WTC11 (cell line): ENCODE measurements at regions not wholly inside any gene's neighbourhood (a gene's known extent, or its start where the extent isn't known, plus 50 kb on each side); places are given as distances from the start of the nearest gene placed in this dataset.

Source experiments
- ATAC-seq: fragments of 200-7000 bp; cut with Tn5 transposase; 2 replicates; pipeline ENCODE4 v1.10.0; 2021; ENCODE audit warnings: mild to moderate bottlenecking, moderate library complexity
- CTCF ChIA-PET: fragments of 300-600 bp; sonication (Branson Sonifier 250); formaldehyde crosslinking; loops from one replicate; lab custom pipeline; 2021; ENCODE audit warnings: antibody characterized with exemption; lab: Charles Lee
- POLR2A ChIA-PET: fragments of 350-600 bp; sonication (Branson Sonifier 250); formaldehyde crosslinking; loops from one replicate; lab custom pipeline; 2021; ENCODE audit warnings: antibody characterized with exemption; lab: Charles Lee
- DNase-seq: peaks from one replicate; pipeline ENCODE4 v3.0.0; 2021; ENCODE audit warnings: low spot score
- H3K27ac Mint-ChIP-seq: 2 replicates; pipeline ENCODE4 v1.8.0; 2021; ENCODE audit warnings: mixed read lengths
- H3K27me3 Mint-ChIP-seq: 2 replicates; pipeline ENCODE4 v1.8.0; 2021; ENCODE audit warnings: low read depth, mild to moderate bottlenecking, moderate library complexity, mixed read lengths
- H3K36me3 Mint-ChIP-seq: 2 replicates; pipeline ENCODE4 v1.8.0; 2021; ENCODE audit warnings: mixed read lengths
- H3K4me1 Mint-ChIP-seq: 2 replicates; pipeline ENCODE4 v1.8.0; 2022; ENCODE audit warnings: mixed read lengths
- H3K4me3 Mint-ChIP-seq: 2 replicates; pipeline ENCODE4 v1.8.0; 2021; ENCODE audit warnings: mild to moderate bottlenecking, moderate library complexity, mixed read lengths
- H3K9me3 Mint-ChIP-seq: 2 replicates; pipeline ENCODE4 v1.8.0; 2021; ENCODE audit warnings: mixed read lengths
- ATF1 ChIP-seq: sonication (generic); formaldehyde crosslinking; IDR thresholded peaks from 2 replicates; pipeline ENCODE4 v1.8.1; 2023; ENCODE audit warnings: mild to moderate bottlenecking, moderate library complexity, missing genetic modification reagents
- CREM ChIP-seq: sonication (generic); formaldehyde crosslinking; IDR thresholded peaks from 2 replicates; pipeline ENCODE4 v1.8.1; 2022; ENCODE audit warnings: mild to moderate bottlenecking, missing genetic modification reagents, moderate library complexity
- IRF2 ChIP-seq: sonication (generic); formaldehyde crosslinking; IDR thresholded peaks from 2 replicates; pipeline ENCODE4 v1.8.0; 2022; ENCODE audit warnings: low read depth, missing genetic modification reagents, borderline replicate concordance
- JAZF1 ChIP-seq: fragments of 250-450 bp; sonication (Bioruptor Pico); IDR thresholded peaks from 2 replicates; pipeline ENCODE4 v1.9.0; 2021; ENCODE audit warnings: moderate library complexity, mild to moderate bottlenecking, inconsistent platforms
- OVOL2 ChIP-seq: fragments of 250-450 bp; sonication (Bioruptor Pico); IDR thresholded peaks from 2 replicates; pipeline ENCODE4 v1.9.0; 2021; ENCODE audit warnings: mild to moderate bottlenecking, borderline replicate concordance
- RELA ChIP-seq: sonication (generic); formaldehyde crosslinking; IDR thresholded peaks from 2 replicates; pipeline ENCODE4 v1.8.1; 2022; ENCODE audit warnings: missing genetic modification reagents, mild to moderate bottlenecking, borderline replicate concordance
- TCF7 ChIP-seq: sonication (generic); formaldehyde crosslinking; IDR thresholded peaks from 2 replicates; pipeline ENCODE4 v1.8.0; 2022; ENCODE audit warnings: mild to moderate bottlenecking, low read depth, missing genetic modification reagents, moderate library complexity
- ZNF219 ChIP-seq: sonication (generic); formaldehyde crosslinking; IDR thresholded peaks from 2 replicates; pipeline ENCODE4 v1.8.0; 2023; ENCODE audit warnings: missing genetic modification reagents, mild to moderate bottlenecking, borderline replicate concordance
- ZNF317 ChIP-seq: sonication (generic); formaldehyde crosslinking; IDR thresholded peaks from 2 replicates; pipeline ENCODE4 v1.8.1; 2023; ENCODE audit warnings: low read depth, mild to moderate bottlenecking, moderate library complexity, missing genetic modification reagents, borderline replicate concordance
- TF ChIP-seq, protein P1 (sequence below): sonication (generic); formaldehyde crosslinking; IDR thresholded peaks from 2 replicates; pipeline ENCODE4 v1.8.1; 2022; ENCODE audit warnings: low read depth, mild to moderate bottlenecking, moderate library complexity, missing genetic modification reagents, borderline replicate concordance
- TF ChIP-seq, protein P2 (sequence below): sonication (generic); formaldehyde crosslinking; IDR thresholded peaks from 2 replicates; pipeline ENCODE4 v1.8.0; 2023; ENCODE audit warnings: missing genetic modification reagents, mild to moderate bottlenecking, borderline replicate concordance
- TF ChIP-seq, protein P3 (sequence below): sonication (generic); formaldehyde crosslinking; IDR thresholded peaks from 2 replicates; pipeline ENCODE4 v1.8.0; 2023; ENCODE audit warnings: mild to moderate bottlenecking, missing genetic modification reagents
- TF ChIP-seq, protein P4 (sequence below): sonication (generic); formaldehyde crosslinking; conservative IDR thresholded peaks from 2 replicates; pipeline ENCODE4 v1.8.1; 2022; ENCODE audit warnings: mild to moderate bottlenecking, missing genetic modification reagents
- TF ChIP-seq, protein P5 (sequence below): sonication (generic); formaldehyde crosslinking; IDR thresholded peaks from 2 replicates; pipeline ENCODE4 v1.8.1; 2023; ENCODE audit warnings: mild to moderate bottlenecking, missing genetic modification reagents
- TF ChIP-seq, protein P6 (sequence below): sonication (generic); formaldehyde crosslinking; IDR thresholded peaks from 2 replicates; pipeline ENCODE4 v1.8.0; 2022; ENCODE audit warnings: mild to moderate bottlenecking, missing genetic modification reagents
- TF ChIP-seq, protein P7 (sequence below): fragments of 250-450 bp; sonication (Bioruptor Pico); IDR thresholded peaks from 2 replicates; pipeline ENCODE4 v1.9.0; 2021; ENCODE audit warnings: mild to moderate bottlenecking
- TF ChIP-seq, protein P8 (sequence below): sonication (generic); formaldehyde crosslinking; conservative IDR thresholded peaks from 2 replicates; pipeline ENCODE4 v1.8.1; 2023; ENCODE audit warnings: mild to moderate bottlenecking, low read depth, missing genetic modification reagents, moderate library complexity
- TF ChIP-seq, protein P9 (sequence below): sonication (generic); formaldehyde crosslinking; IDR thresholded peaks from 2 replicates; pipeline ENCODE4 v1.8.1; 2023; ENCODE audit warnings: mild to moderate bottlenecking, missing genetic modification reagents

DNA sequence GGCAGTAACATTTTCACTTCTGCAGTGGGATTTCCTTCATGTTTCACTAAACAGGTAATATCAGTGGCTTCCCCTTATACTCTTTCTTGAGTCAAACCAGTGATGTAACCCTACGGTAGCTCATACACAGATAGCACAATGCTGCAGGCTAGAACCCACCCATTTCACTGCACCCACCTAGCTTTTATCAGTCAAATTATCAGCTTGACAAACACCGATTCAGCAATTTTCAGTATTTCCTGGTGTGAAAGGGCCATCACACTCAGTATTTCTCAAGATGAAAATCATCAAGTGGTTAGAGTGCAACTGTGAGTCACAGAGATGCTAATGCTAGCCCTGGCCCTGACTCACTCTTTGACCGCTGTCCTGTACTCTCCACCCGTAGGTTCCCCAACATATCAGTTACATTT, 242.3 kb upstream of the PTGER4 start:
- Mint-ChIP-seq H3K27ac (no peak overlapping the region), H3K4me3 (no peak overlapping the region), H3K27me3 (no peaks in the 10 kb centered on the region), H3K9me3 (peaks cover 8% of the 10 kb centered on the region), H3K36me3 (peaks cover 2% of the 10 kb centered on the region; the same call in 1 of the 2 replicates), H3K4me1 (peaks cover 35% of the 10 kb centered on the region)
- ChIA-PET POLR2A (no interaction called here), CTCF (no interaction called here)
- TF ChIP-seq IRF2 (CRISPR knock-in tag) (no peak), JAZF1 (no peak), ZNF317 (CRISPR knock-in tag) (no peak), OVOL2 (CRISPR knock-in tag) (no peak), TCF7 (CRISPR knock-in tag) (no peak), ZNF219 (CRISPR knock-in tag) (no peak), CREM (no peak), ATF1 (CRISPR knock-in tag) (no peak), RELA (CRISPR knock-in tag) (no peak)
- TF ChIP-seq, protein P1, sequence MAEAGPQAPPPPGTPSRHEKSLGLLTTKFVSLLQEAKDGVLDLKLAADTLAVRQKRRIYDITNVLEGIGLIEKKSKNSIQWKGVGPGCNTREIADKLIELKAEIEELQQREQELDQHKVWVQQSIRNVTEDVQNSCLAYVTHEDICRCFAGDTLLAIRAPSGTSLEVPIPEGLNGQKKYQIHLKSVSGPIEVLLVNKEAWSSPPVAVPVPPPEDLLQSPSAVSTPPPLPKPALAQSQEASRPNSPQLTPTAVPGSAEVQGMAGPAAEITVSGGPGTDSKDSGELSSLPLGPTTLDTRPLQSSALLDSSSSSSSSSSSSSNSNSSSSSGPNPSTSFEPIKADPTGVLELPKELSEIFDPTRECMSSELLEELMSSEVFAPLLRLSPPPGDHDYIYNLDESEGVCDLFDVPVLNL (CRISPR knock-in tag): no peak
- TF ChIP-seq, protein P2, sequence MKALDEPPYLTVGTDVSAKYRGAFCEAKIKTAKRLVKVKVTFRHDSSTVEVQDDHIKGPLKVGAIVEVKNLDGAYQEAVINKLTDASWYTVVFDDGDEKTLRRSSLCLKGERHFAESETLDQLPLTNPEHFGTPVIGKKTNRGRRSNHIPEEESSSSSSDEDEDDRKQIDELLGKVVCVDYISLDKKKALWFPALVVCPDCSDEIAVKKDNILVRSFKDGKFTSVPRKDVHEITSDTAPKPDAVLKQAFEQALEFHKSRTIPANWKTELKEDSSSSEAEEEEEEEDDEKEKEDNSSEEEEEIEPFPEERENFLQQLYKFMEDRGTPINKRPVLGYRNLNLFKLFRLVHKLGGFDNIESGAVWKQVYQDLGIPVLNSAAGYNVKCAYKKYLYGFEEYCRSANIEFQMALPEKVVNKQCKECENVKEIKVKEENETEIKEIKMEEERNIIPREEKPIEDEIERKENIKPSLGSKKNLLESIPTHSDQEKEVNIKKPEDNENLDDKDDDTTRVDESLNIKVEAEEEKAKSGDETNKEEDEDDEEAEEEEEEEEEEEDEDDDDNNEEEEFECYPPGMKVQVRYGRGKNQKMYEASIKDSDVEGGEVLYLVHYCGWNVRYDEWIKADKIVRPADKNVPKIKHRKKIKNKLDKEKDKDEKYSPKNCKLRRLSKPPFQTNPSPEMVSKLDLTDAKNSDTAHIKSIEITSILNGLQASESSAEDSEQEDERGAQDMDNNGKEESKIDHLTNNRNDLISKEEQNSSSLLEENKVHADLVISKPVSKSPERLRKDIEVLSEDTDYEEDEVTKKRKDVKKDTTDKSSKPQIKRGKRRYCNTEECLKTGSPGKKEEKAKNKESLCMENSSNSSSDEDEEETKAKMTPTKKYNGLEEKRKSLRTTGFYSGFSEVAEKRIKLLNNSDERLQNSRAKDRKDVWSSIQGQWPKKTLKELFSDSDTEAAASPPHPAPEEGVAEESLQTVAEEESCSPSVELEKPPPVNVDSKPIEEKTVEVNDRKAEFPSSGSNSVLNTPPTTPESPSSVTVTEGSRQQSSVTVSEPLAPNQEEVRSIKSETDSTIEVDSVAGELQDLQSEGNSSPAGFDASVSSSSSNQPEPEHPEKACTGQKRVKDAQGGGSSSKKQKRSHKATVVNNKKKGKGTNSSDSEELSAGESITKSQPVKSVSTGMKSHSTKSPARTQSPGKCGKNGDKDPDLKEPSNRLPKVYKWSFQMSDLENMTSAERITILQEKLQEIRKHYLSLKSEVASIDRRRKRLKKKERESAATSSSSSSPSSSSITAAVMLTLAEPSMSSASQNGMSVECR: no peak
- TF ChIP-seq, protein P3, sequence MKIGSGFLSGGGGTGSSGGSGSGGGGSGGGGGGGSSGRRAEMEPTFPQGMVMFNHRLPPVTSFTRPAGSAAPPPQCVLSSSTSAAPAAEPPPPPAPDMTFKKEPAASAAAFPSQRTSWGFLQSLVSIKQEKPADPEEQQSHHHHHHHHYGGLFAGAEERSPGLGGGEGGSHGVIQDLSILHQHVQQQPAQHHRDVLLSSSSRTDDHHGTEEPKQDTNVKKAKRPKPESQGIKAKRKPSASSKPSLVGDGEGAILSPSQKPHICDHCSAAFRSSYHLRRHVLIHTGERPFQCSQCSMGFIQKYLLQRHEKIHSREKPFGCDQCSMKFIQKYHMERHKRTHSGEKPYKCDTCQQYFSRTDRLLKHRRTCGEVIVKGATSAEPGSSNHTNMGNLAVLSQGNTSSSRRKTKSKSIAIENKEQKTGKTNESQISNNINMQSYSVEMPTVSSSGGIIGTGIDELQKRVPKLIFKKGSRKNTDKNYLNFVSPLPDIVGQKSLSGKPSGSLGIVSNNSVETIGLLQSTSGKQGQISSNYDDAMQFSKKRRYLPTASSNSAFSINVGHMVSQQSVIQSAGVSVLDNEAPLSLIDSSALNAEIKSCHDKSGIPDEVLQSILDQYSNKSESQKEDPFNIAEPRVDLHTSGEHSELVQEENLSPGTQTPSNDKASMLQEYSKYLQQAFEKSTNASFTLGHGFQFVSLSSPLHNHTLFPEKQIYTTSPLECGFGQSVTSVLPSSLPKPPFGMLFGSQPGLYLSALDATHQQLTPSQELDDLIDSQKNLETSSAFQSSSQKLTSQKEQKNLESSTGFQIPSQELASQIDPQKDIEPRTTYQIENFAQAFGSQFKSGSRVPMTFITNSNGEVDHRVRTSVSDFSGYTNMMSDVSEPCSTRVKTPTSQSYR (CRISPR knock-in tag): no peak
- TF ChIP-seq, protein P4, sequence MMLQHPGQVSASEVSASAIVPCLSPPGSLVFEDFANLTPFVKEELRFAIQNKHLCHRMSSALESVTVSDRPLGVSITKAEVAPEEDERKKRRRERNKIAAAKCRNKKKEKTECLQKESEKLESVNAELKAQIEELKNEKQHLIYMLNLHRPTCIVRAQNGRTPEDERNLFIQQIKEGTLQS (CRISPR knock-in tag): no peak
- TF ChIP-seq, protein P5, sequence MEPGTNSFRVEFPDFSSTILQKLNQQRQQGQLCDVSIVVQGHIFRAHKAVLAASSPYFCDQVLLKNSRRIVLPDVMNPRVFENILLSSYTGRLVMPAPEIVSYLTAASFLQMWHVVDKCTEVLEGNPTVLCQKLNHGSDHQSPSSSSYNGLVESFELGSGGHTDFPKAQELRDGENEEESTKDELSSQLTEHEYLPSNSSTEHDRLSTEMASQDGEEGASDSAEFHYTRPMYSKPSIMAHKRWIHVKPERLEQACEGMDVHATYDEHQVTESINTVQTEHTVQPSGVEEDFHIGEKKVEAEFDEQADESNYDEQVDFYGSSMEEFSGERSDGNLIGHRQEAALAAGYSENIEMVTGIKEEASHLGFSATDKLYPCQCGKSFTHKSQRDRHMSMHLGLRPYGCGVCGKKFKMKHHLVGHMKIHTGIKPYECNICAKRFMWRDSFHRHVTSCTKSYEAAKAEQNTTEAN: no peak
- TF ChIP-seq, protein P6, sequence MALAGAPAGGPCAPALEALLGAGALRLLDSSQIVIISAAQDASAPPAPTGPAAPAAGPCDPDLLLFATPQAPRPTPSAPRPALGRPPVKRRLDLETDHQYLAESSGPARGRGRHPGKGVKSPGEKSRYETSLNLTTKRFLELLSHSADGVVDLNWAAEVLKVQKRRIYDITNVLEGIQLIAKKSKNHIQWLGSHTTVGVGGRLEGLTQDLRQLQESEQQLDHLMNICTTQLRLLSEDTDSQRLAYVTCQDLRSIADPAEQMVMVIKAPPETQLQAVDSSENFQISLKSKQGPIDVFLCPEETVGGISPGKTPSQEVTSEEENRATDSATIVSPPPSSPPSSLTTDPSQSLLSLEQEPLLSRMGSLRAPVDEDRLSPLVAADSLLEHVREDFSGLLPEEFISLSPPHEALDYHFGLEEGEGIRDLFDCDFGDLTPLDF (CRISPR knock-in tag): no peak
- TF ChIP-seq, protein P7, sequence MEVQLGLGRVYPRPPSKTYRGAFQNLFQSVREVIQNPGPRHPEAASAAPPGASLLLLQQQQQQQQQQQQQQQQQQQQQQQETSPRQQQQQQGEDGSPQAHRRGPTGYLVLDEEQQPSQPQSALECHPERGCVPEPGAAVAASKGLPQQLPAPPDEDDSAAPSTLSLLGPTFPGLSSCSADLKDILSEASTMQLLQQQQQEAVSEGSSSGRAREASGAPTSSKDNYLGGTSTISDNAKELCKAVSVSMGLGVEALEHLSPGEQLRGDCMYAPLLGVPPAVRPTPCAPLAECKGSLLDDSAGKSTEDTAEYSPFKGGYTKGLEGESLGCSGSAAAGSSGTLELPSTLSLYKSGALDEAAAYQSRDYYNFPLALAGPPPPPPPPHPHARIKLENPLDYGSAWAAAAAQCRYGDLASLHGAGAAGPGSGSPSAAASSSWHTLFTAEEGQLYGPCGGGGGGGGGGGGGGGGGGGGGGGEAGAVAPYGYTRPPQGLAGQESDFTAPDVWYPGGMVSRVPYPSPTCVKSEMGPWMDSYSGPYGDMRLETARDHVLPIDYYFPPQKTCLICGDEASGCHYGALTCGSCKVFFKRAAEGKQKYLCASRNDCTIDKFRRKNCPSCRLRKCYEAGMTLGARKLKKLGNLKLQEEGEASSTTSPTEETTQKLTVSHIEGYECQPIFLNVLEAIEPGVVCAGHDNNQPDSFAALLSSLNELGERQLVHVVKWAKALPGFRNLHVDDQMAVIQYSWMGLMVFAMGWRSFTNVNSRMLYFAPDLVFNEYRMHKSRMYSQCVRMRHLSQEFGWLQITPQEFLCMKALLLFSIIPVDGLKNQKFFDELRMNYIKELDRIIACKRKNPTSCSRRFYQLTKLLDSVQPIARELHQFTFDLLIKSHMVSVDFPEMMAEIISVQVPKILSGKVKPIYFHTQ (CRISPR knock-in tag): no peak
- TF ChIP-seq, protein P8, sequence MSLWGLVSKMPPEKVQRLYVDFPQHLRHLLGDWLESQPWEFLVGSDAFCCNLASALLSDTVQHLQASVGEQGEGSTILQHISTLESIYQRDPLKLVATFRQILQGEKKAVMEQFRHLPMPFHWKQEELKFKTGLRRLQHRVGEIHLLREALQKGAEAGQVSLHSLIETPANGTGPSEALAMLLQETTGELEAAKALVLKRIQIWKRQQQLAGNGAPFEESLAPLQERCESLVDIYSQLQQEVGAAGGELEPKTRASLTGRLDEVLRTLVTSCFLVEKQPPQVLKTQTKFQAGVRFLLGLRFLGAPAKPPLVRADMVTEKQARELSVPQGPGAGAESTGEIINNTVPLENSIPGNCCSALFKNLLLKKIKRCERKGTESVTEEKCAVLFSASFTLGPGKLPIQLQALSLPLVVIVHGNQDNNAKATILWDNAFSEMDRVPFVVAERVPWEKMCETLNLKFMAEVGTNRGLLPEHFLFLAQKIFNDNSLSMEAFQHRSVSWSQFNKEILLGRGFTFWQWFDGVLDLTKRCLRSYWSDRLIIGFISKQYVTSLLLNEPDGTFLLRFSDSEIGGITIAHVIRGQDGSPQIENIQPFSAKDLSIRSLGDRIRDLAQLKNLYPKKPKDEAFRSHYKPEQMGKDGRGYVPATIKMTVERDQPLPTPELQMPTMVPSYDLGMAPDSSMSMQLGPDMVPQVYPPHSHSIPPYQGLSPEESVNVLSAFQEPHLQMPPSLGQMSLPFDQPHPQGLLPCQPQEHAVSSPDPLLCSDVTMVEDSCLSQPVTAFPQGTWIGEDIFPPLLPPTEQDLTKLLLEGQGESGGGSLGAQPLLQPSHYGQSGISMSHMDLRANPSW: no peak
- TF ChIP-seq, protein P9, sequence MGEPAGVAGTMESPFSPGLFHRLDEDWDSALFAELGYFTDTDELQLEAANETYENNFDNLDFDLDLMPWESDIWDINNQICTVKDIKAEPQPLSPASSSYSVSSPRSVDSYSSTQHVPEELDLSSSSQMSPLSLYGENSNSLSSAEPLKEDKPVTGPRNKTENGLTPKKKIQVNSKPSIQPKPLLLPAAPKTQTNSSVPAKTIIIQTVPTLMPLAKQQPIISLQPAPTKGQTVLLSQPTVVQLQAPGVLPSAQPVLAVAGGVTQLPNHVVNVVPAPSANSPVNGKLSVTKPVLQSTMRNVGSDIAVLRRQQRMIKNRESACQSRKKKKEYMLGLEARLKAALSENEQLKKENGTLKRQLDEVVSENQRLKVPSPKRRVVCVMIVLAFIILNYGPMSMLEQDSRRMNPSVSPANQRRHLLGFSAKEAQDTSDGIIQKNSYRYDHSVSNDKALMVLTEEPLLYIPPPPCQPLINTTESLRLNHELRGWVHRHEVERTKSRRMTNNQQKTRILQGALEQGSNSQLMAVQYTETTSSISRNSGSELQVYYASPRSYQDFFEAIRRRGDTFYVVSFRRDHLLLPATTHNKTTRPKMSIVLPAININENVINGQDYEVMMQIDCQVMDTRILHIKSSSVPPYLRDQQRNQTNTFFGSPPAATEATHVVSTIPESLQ (CRISPR knock-in tag): no peak
- ATAC-seq (no peak), DNase-seq (no peak)
